Endothelial cell (in vitro differentiated cells): ENCODE measurements at regions not wholly inside any gene's neighbourhood (a gene's known extent, or its start where the extent isn't known, plus 50 kb on each side); places are given as distances from the start of the nearest gene placed in this dataset.

Experiments
- DNase-seq: peaks from one replicate; pipeline ENCODE4 v3.0.0; 2021; ENCODE audit warnings: low spot score
- H3K27ac Mint-ChIP-seq: one replicate; pipeline ENCODE4 v1.8.0; 2021; ENCODE audit warnings: mixed read lengths, inconsistent platforms; ENCODE audit not compliant: unreplicated experiment
- H3K27me3 Mint-ChIP-seq: one replicate; pipeline ENCODE4 v1.8.0; 2021; ENCODE audit warnings: mild to moderate bottlenecking, moderate library complexity, mixed read lengths, inconsistent platforms; ENCODE audit not compliant: unreplicated experiment
- H3K36me3 Mint-ChIP-seq: one replicate; pipeline ENCODE4 v1.8.0; 2021; ENCODE audit warnings: mild to moderate bottlenecking, low read depth, mixed read lengths, inconsistent platforms; ENCODE audit not compliant: unreplicated experiment
- H3K4me1 Mint-ChIP-seq: one replicate; pipeline ENCODE4 v1.8.0; 2021; ENCODE audit warnings: mild to moderate bottlenecking, mixed read lengths, inconsistent platforms; ENCODE audit not compliant: unreplicated experiment
- H3K4me3 Mint-ChIP-seq: one replicate; pipeline ENCODE4 v1.8.0; 2021; ENCODE audit warnings: mild to moderate bottlenecking, mixed read lengths, inconsistent platforms; ENCODE audit not compliant: unreplicated experiment
- H3K9me3 Mint-ChIP-seq: one replicate; pipeline ENCODE4 v1.8.0; 2021; ENCODE audit warnings: mixed read lengths, inconsistent platforms; ENCODE audit not compliant: unreplicated experiment
- CTCF ChIP-seq: fragments of 200-600 bp; sonication (generic); IDR thresholded peaks from one replicate; pipeline ENCODE4 v1.5.0; 2021; ENCODE audit warnings: antibody characterized with exemption; ENCODE audit not compliant: unreplicated experiment

- DNase-seq: no peak
- no peak overlapping the region for H3K4me3 Mint-ChIP-seq
- H3K4me1 Mint-ChIP-seq: peaks cover 3% of the 10 kb centered on the region
- TF ChIP-seq CTCF: no peak
- H3K27ac Mint-ChIP-seq: no peak overlapping the region
- no peaks in the 10 kb centered on the region for H3K36me3 Mint-ChIP-seq
- H3K27me3 Mint-ChIP-seq: no peaks in the 10 kb centered on the region
- H3K9me3 Mint-ChIP-seq: no peaks in the 10 kb centered on the region
Measured at GRCh38 chr3:178060407-178060806, 475.8 kb upstream of the KCNMB2 start.

DNA sequence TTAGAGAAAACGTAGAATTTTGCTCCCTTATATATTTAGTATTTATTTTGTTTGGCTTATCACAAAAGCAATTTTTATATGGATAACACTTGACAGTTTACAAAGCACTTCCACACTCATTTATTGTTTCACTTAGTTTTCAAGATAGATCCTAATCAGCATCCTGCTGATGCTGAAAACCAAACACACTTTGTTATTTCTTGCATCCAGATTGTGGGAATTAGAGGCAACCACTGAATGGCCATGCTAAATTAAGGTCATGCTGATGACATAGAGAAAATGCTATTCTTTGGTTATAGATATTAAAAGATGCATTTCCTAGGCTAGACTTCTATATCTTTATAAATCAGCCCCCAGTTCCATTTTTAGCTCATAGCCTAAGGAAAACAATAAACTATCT lies 474.1 kb upstream of the KCNMB2 start:
- peaks cover 8% of the 10 kb centered on the region for H3K4me1 Mint-ChIP-seq
- no peak for DNase-seq
- TF ChIP-seq CTCF: no peak
- no peaks in the 10 kb centered on the region for H3K36me3 Mint-ChIP-seq
- no peak overlapping the region for H3K27ac Mint-ChIP-seq
- H3K27me3 Mint-ChIP-seq: no peaks in the 10 kb centered on the region
- no peaks in the 10 kb centered on the region for H3K9me3 Mint-ChIP-seq
- H3K4me3 Mint-ChIP-seq: no peak overlapping the region

DNA sequence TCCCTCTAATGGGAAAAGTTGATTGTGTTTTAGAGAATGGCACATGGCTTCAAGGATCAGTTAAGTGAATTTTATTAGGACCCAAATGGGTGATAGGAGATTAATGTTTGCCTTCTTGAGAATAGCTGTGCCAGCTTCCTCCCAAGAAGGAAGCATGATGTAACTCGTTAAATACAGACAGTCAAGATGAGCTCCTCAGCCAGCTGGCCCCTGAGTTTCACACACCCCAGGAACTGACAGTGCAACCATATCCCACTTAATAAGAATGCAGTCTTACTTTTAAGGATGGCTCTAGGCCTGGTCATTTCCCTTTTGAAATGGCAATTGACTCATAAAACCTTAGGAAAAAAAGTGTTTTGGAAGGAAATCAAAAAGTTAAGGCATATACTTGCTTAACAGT lies 472.8 kb upstream of the KCNMB2 start:
- DNase-seq: no peak
- no peak overlapping the region for H3K4me3 Mint-ChIP-seq

GRCh38 chr3:178067721-178068120 lies 468.5 kb upstream of the KCNMB2 start:
- TF ChIP-seq CTCF: no peak
- Mint-ChIP-seq H3K27ac (no peak overlapping the region), H3K9me3 (no peaks in the 10 kb centered on the region), H3K27me3 (peaks cover 2% of the 10 kb centered on the region), H3K4me3 (no peak overlapping the region), H3K36me3 (no peaks in the 10 kb centered on the region), H3K4me1 (peaks cover 10% of the 10 kb centered on the region)
- DNase-seq: no peak

More for the DNA sequence above, 472.8 kb upstream of the KCNMB2 start:
- H3K4me1 Mint-ChIP-seq: peaks cover 13% of the 10 kb centered on the region
- H3K27me3 Mint-ChIP-seq: no peaks in the 10 kb centered on the region
- H3K9me3 Mint-ChIP-seq: no peaks in the 10 kb centered on the region
- no peaks in the 10 kb centered on the region for H3K36me3 Mint-ChIP-seq
- no peak overlapping the region for H3K27ac Mint-ChIP-seq
- TF ChIP-seq CTCF: no peak

DNA sequence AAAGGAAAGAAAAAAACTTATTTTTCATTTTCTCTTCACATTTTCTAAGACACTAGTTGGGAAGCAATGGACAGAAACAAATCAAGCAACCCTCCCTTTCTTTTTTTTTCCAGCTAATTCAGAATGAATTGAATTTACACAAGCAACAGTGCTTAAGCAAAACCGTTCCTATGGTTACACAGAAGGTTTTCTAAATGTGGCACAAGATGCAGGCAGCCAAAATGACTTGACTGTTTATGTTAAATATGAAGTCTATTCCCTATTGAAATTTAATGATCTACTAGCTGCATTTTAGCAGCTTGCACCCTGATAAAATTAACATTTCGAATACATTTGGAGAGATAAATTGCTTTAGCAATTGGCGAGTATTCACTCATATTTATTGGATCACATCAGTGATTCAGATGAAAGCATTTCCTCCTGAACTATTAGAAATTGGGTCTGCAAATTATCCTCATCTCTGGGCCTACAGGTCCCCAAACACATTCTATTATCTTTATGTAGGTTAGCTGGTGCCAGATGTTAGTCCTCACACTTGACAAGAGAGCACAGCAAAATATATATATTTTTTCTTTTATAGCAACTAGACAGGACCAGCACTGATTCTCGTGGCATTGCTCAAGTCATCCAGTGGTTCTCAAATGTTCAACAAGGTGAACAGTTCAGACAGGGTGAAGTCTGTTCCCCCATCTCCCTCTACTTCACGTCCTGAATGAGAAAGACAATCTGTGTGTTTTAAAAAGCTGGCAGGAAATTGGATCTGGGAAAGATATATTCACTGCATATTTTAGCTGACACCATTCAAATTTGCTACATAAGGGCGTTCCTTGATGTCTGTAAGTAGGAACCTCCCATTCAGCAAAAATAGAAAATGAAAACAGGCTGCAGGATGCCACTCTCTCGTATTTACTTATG lies 463.6 kb upstream of the KCNMB2 start:
- Mint-ChIP-seq H3K4me1 (no peaks in the 10 kb centered on the region), H3K27me3 (peaks cover 2% of the 10 kb centered on the region), H3K36me3 (no peaks in the 10 kb centered on the region), H3K27ac (no peak overlapping the region), H3K4me3 (no peak overlapping the region), H3K9me3 (no peaks in the 10 kb centered on the region)
- TF ChIP-seq CTCF: no peak
- DNase-seq: no peak
